ENCODE measurements at regions not wholly inside any gene's neighbourhood (a gene's known extent, or its start where the extent isn't known, plus 50 kb on each side); places are given as distances from the start of the nearest gene placed in this dataset.

DNA sequence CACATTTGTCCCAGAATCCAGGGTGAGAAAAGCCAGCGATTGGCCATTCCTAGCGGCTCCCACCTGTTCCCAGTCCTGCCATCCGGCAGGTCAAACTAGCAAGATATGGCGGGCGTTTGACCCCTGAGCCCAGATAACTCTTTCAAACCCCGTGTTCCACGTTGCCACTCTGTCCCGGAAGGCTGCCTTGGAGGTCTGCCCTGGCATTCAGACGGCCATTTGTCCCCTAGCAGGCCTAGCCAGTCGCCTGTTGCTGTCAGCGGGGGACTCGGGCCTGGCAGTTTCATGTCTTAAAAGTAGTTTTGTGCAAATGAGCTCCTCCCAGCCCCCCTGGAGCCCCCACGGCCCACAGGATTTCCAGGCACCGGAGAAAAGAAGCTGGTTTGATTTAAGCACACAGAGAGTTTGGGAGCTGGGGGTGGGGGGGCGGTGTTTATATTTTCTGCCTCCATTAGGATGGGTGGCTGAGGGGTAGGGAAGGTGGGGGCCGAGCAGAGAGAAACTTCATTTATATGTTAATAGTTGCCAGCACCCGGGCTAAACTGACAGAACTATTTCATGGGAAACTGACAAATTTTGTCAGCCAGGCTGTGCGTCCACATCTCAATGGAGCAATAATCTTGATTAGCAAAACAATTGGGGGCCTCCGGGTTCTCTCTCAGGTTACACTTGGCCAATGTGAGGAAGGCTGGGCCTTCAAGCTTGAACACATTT, 240.9 kb upstream of the SALL1 start:
- Mint-ChIP-seq H3K4me3 (ENCODE audit: unreplicated experiment) (no peak overlapping the region), H3K27ac (ENCODE audit: unreplicated experiment) (no peak overlapping the region), H3K36me3 (ENCODE audit: unreplicated experiment) (peaks cover 1% of the 10 kb centered on the region), H3K27me3 (ENCODE audit: unreplicated experiment) (peaks cover 1% of the 10 kb centered on the region), H3K4me1 (ENCODE audit: low read depth, unreplicated experiment) (peaks cover 12% of the 10 kb centered on the region), H3K9me3 (ENCODE audit: unreplicated experiment) (no peaks in the 10 kb centered on the region)
- TF ChIP-seq, protein P1, sequence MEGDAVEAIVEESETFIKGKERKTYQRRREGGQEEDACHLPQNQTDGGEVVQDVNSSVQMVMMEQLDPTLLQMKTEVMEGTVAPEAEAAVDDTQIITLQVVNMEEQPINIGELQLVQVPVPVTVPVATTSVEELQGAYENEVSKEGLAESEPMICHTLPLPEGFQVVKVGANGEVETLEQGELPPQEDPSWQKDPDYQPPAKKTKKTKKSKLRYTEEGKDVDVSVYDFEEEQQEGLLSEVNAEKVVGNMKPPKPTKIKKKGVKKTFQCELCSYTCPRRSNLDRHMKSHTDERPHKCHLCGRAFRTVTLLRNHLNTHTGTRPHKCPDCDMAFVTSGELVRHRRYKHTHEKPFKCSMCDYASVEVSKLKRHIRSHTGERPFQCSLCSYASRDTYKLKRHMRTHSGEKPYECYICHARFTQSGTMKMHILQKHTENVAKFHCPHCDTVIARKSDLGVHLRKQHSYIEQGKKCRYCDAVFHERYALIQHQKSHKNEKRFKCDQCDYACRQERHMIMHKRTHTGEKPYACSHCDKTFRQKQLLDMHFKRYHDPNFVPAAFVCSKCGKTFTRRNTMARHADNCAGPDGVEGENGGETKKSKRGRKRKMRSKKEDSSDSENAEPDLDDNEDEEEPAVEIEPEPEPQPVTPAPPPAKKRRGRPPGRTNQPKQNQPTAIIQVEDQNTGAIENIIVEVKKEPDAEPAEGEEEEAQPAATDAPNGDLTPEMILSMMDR (IDR thresholded peaks at IDR 0.05; ENCODE audit: partially characterized antibody, unreplicated experiment): no peak
- no peak for DNase-seq

DNA sequence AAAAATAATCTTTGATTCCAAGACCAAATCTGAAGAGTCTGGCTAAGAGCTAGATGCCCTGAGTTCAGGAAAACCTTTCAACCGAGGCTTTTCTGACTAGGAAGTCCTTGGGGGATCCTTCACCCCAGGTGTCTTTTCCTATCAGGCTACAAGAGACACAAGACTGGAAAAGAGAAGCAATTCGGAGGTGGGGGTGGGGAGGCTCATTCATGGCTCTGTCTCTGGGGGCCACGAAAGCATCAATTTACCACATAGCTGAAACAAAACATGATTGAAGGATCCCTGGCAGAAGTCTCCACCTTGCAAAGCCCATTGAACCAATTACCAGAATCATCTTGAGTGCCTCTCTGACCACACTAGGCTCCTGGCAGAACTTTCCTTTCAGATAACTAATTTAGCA, 239.8 kb upstream of the SALL1 start:
- Mint-ChIP-seq H3K27me3 (ENCODE audit: unreplicated experiment) (peaks cover 1% of the 10 kb centered on the region), H3K4me1 (ENCODE audit: low read depth, unreplicated experiment) (peaks cover 12% of the 10 kb centered on the region), H3K27ac (ENCODE audit: unreplicated experiment) (no peak overlapping the region), H3K9me3 (ENCODE audit: unreplicated experiment) (peaks cover 1% of the 10 kb centered on the region), H3K4me3 (ENCODE audit: unreplicated experiment) (no peak overlapping the region), H3K36me3 (ENCODE audit: unreplicated experiment) (no peaks in the 10 kb centered on the region)
- peak; percentile 20 for DNase-seq
- TF ChIP-seq, protein P1 (IDR thresholded peaks at IDR 0.05; ENCODE audit: partially characterized antibody, unreplicated experiment): no peak

DNA sequence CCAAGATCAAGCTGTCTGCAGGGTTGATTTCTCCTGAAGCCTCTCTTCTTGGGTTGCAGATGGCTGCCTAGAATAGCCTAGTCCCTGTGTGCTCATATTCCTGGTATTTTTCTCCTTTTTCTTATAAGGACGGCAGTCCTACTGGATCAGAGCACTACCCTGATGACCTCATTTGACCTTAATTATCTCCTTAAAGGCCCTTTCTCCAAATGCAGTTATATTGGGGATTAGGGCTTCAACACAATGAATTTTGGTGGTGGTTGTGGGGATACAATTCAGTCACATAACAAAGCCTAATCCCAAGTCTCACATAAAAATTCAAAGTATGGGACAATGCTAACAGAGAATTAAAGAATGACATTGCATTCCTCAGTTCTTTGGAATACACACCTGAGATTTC, 238.8 kb upstream of the SALL1 start:
- H3K27ac Mint-ChIP-seq (ENCODE audit: unreplicated experiment): no peak overlapping the region
- DNase-seq: no peak
- TF ChIP-seq, protein P1 (IDR thresholded peaks at IDR 0.05; ENCODE audit: partially characterized antibody, unreplicated experiment): no peak
- H3K4me1 Mint-ChIP-seq (ENCODE audit: low read depth, unreplicated experiment): peaks cover 12% of the 10 kb centered on the region
- no peaks in the 10 kb centered on the region for H3K36me3 Mint-ChIP-seq (ENCODE audit: unreplicated experiment)
- H3K9me3 Mint-ChIP-seq (ENCODE audit: unreplicated experiment): peaks cover 1% of the 10 kb centered on the region
- H3K27me3 Mint-ChIP-seq (ENCODE audit: unreplicated experiment): no peaks in the 10 kb centered on the region
- no peak overlapping the region for H3K4me3 Mint-ChIP-seq (ENCODE audit: unreplicated experiment)

DNA sequence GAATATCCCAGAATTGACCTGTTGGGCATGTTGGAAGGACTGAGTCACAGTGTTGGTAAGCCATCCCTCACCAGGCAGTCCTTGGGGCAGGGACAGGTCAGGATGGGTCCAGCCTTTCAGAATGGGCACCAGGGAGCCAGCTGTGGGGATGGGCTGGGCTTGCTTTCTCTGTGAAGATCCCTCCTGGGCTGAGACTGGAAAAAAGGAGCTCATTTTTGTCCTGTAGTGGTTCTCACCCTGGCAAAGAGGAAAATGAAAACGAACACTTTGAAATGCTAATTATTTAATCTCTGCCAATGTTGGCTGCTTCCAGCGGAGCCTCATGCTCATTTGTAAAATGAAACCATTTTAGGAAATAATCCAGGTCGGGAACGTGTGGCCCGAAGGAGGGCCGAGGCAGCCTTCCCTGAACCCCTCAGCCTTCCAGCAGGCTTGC, 237.5 kb upstream of the SALL1 start:
- Mint-ChIP-seq H3K4me1 (ENCODE audit: low read depth, unreplicated experiment) (peaks cover 12% of the 10 kb centered on the region), H3K36me3 (ENCODE audit: unreplicated experiment) (no peaks in the 10 kb centered on the region), H3K4me3 (ENCODE audit: unreplicated experiment) (no peak overlapping the region), H3K27ac (ENCODE audit: unreplicated experiment) (no peak overlapping the region), H3K9me3 (ENCODE audit: unreplicated experiment) (peaks cover 1% of the 10 kb centered on the region), H3K27me3 (ENCODE audit: unreplicated experiment) (no peaks in the 10 kb centered on the region)
- TF ChIP-seq, protein P1 (IDR thresholded peaks at IDR 0.05; ENCODE audit: partially characterized antibody, unreplicated experiment): no peak
- no peak for DNase-seq

DNA sequence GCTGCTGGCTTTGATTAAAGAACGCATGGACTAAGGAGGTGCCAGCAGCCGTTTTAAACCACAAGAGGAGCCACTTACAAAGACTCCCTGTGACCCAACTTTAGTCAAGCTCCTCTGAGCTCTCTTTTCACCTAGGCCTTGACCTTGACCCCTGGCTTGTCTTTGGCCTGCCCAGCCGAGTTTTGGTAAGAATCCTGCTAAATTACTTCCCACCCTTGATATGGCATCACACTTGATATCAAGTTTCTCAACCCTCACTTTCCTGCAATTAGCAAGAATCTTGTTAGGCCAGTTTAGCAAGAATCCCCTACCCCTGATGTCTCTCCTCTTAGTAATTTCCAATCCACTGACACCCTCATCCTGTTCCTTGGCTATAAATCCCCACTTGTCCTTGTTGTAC, 232.8 kb upstream of the SALL1 start:
- H3K27me3 Mint-ChIP-seq (ENCODE audit: unreplicated experiment): no peaks in the 10 kb centered on the region
- H3K9me3 Mint-ChIP-seq (ENCODE audit: unreplicated experiment): peaks cover 1% of the 10 kb centered on the region
- no peaks in the 10 kb centered on the region for H3K36me3 Mint-ChIP-seq (ENCODE audit: unreplicated experiment)
- DNase-seq: no peak
- no peak overlapping the region for H3K4me3 Mint-ChIP-seq (ENCODE audit: unreplicated experiment)
- no peak overlapping the region for H3K27ac Mint-ChIP-seq (ENCODE audit: unreplicated experiment)
- no peaks in the 10 kb centered on the region for H3K4me1 Mint-ChIP-seq (ENCODE audit: low read depth, unreplicated experiment)
- TF ChIP-seq, protein P1 (IDR thresholded peaks at IDR 0.05; ENCODE audit: partially characterized antibody, unreplicated experiment): no peak

Measured in glutamatergic neuron (in vitro differentiated cells).